ENCODE measurements at regions not wholly inside any gene's neighbourhood (a gene's known extent, or its start where the extent isn't known, plus 50 kb on each side); places are given as distances from the start of the nearest gene placed in this dataset.

DNA sequence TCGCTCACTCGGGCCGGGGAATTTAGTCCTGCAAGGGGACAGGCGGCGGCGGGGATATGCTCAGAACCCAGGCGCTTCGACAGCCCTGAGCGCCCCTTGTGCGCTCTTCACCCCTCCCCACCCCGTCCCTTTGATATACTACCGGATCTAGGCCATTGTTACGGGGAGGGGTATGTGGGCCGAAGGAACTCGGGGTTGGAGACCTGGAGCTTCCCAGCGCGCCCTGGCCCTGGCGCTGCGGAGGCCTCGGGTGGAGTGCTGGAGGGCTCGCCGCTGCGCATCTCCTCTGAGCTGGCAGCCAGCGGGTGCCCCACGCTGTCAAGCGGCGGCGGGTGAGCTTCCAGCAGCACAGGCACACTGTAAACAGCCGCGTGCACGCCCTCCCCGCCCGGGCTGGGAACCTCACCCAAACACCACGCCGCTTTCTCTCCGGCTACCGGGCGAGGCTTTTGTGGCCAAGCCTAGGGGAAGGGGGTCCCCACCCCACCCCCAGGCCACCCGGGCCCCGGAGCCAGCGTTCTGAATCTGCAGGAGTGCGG, 54.5 kb upstream of the BCOR start:
- Histone ChIP-seq H3K36me3 (ENCODE audit: control insufficient read depth in 3 of 3, insufficient read depth in 2 of 3, low read depth in 1 of 3, low read length in 3 of 3) (no peaks in the 10 kb centered on the region), H3K4me1 (ENCODE audit: control insufficient read depth in 3 of 3, insufficient read depth in 2 of 3, low read depth in 1 of 3, low read length in 2 of 3) (peaks cover 0 to 24% (median 0%) of the 10 kb centered on the region in 3 donors), H3K4me3 (ENCODE audit: low read depth in 1 of 3, low read length in 3 of 3) (peak overlapping the region; percentile 7 to 46 (median 34)), H3K9me3 (ENCODE audit: control insufficient read depth in 2 of 2, insufficient read depth in 1 of 2, low read depth in 1 of 2, low read length in 1 of 2) (no peaks in the 10 kb centered on the region), H3K27me3 (ENCODE audit: control insufficient read depth in 3 of 3, insufficient read depth in 3 of 3, low read length in 3 of 3) (peaks cover 0 to 34% (median 10%) of the 10 kb centered on the region in 3 donors), H3K27ac (ENCODE audit: low read depth in 1 of 3, low read length in 2 of 3) (peak overlapping the region in 1 of 3 donors; percentile 54)
- WGBS, 3 donors: 19 to 27% (median 25%) methylated on average over 21 to 42 of the region's 42 CpGs
- FAIRE-seq (no peak), DNase-seq (no peak)

DNA sequence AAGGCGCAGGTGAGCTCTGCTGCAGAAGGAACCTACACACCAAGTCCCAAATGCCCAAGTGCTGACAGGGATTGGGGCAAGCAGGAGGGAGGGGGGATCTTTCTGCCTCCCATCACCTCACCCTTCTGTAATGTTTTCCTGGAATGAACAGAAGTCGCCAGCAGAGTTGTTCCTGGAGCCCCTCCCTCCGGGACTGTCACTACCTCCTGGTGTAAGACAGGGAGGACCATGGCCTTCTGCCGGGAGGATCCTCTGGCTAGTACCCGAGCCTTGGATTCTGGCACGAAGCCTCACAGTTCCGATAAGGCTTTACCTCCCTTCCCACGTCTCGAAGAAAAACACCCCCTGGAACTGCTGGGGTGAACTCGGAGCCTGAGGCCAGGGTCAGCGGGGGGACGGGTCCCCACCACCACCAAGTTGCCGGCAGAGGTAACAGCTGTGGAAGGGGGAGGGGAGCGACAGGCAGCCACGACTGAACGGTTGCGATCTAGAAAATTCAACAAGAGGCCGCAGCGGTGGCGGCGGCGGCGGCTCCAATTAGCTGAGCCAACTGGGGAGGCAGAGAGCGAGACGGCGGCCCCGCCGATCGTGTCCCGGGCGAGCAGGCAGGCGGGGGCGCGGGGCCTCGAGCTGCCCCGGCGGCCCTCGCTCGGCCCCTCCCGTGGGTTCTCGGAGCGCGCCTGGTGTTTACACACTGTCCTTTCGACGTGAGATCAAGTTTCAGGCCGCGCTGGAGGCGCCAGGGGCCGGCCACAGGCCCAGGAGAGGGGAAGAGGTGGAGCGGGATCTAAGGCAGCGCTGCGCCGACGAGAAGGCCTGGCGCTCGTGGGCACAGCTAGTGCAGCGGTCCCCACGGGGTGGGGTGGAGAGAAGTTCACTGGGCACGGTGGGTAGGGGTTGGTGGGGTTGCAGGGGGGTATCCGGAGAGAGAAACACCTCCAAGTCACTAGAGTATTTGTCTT, 53.7 kb upstream of the BCOR start:
- Histone ChIP-seq H3K27ac (ENCODE audit: low read depth in 1 of 3, low read length in 2 of 3) (no peak overlapping the region), H3K4me3 (ENCODE audit: low read depth in 1 of 3, low read length in 3 of 3) (peak overlapping the region in 1 of 3 donors; percentile 34), H3K36me3 (ENCODE audit: control insufficient read depth in 3 of 3, insufficient read depth in 2 of 3, low read depth in 1 of 3, low read length in 3 of 3) (no peaks in the 10 kb centered on the region), H3K9me3 (ENCODE audit: control insufficient read depth in 2 of 2, insufficient read depth in 1 of 2, low read depth in 1 of 2, low read length in 1 of 2) (no peaks in the 10 kb centered on the region), H3K4me1 (ENCODE audit: control insufficient read depth in 3 of 3, insufficient read depth in 2 of 3, low read depth in 1 of 3, low read length in 2 of 3) (peaks cover 0 to 29% (median 0%) of the 10 kb centered on the region in 3 donors), H3K27me3 (ENCODE audit: control insufficient read depth in 3 of 3, insufficient read depth in 3 of 3, low read length in 3 of 3) (peaks cover 0 to 41% (median 10%) of the 10 kb centered on the region in 3 donors)
- DNase-seq (peak in 1 of 2 donors; percentile 44), FAIRE-seq (no peak)
- 24 to 59% (median 55%) methylated on average over 26 to 60 of the region's 60 CpGs for WGBS, 3 donors

DNA sequence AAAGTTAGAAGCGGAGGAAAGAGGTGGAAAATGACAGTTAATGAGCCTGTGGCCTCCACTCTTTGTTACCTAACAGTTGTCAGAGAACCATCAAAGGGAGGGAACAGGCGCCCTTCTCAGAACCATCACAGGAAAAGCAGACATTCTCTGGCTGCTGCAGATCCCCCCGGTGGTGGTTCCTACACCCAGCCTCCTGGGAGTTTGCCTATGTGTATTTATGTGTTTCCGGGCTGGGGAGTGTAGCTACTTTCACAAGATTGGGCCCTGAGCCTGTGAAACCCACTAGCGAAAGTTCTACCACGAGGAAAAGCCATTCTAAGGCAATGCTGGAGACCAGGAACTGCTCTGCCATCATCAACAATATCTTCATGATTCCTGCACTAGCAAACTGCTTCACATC, 52.7 kb upstream of the BCOR start:
- no peak for DNase-seq
- Histone ChIP-seq H3K27me3 (ENCODE audit: control insufficient read depth in 3 of 3, insufficient read depth in 3 of 3, low read length in 3 of 3) (peaks cover 0 to 43% (median 10%) of the 10 kb centered on the region in 3 donors), H3K27ac (ENCODE audit: low read depth in 1 of 3, low read length in 2 of 3) (no peak overlapping the region), H3K9me3 (ENCODE audit: control insufficient read depth in 2 of 2, insufficient read depth in 1 of 2, low read depth in 1 of 2, low read length in 1 of 2) (no peaks in the 10 kb centered on the region), H3K36me3 (ENCODE audit: control insufficient read depth in 3 of 3, insufficient read depth in 2 of 3, low read depth in 1 of 3, low read length in 3 of 3) (no peaks in the 10 kb centered on the region), H3K4me3 (ENCODE audit: low read depth in 1 of 3, low read length in 3 of 3) (no peak overlapping the region), H3K4me1 (ENCODE audit: control insufficient read depth in 3 of 3, insufficient read depth in 2 of 3, low read depth in 1 of 3, low read length in 2 of 3) (peaks cover 0 to 33% (median 0%) of the 10 kb centered on the region in 3 donors)
- 44 to 92% (median 77%) methylated on average over 5 to 6 of the region's 6 CpGs for WGBS, 3 donors
- FAIRE-seq: no peak

DNA sequence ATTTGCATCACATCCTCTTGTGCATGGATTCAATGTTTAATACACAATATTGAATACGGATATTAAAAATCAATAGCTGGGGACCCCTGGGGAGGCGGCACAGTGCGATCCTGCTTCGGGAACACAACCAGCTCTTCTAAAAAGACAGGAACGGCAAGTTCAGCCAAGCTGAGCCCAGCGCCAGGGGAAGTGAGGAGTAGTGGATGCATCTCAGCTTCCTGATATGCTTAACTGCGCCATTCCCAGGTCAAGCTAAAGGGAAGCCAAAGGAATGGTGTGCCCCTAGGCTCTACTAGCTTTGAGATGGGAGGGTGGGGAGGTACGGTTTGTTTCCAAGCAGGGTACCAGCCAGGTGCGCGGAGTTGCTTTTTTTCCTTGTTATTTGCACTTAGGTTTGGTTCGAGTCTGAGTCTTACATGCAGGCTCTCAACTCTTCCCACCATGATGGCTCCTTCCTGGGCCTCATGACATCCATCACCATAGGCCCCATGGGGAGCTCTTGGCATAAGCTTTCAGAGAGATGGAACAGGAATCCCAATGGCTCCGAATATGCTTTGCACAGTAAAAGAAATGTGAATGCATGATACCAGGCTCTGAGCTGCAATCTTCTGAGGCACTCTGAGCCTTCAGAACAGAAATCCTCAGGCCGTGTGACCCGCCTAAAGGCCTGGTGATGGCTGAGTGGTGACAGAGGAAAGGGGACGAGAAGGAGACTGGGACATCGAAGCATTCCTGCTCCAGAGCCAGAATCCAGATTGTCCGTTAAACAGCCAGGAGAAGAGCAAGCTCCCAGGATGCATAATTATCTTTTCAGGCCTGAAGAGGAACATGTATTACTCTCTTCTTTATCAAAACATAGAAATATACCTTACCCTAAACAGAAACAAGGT, 51.8 kb upstream of the BCOR start:
- no peaks in the 10 kb centered on the region for H3K36me3 ChIP-seq (ENCODE audit: control insufficient read depth in 3 of 3, insufficient read depth in 2 of 3, low read depth in 1 of 3, low read length in 3 of 3)
- DNase-seq (no peak), FAIRE-seq (no peak)
- no peak overlapping the region for H3K27ac ChIP-seq (ENCODE audit: low read depth in 1 of 3, low read length in 2 of 3)
- no peaks in the 10 kb centered on the region for H3K9me3 ChIP-seq (ENCODE audit: control insufficient read depth in 2 of 2, insufficient read depth in 1 of 2, low read depth in 1 of 2, low read length in 1 of 2)
- peaks cover 0 to 41% (median 0%) of the 10 kb centered on the region in 3 donors for H3K4me1 ChIP-seq (ENCODE audit: control insufficient read depth in 3 of 3, insufficient read depth in 2 of 3, low read depth in 1 of 3, low read length in 2 of 3)
- peaks cover 0 to 51% (median 8%) of the 10 kb centered on the region in 3 donors for H3K27me3 ChIP-seq (ENCODE audit: control insufficient read depth in 3 of 3, insufficient read depth in 3 of 3, low read length in 3 of 3)
- 47 to 78% (median 72%) methylated on average over 17 of the region's 17 CpGs for WGBS, 3 donors
- H3K4me3 ChIP-seq (ENCODE audit: low read depth in 1 of 3, low read length in 3 of 3): no peak overlapping the region

DNA sequence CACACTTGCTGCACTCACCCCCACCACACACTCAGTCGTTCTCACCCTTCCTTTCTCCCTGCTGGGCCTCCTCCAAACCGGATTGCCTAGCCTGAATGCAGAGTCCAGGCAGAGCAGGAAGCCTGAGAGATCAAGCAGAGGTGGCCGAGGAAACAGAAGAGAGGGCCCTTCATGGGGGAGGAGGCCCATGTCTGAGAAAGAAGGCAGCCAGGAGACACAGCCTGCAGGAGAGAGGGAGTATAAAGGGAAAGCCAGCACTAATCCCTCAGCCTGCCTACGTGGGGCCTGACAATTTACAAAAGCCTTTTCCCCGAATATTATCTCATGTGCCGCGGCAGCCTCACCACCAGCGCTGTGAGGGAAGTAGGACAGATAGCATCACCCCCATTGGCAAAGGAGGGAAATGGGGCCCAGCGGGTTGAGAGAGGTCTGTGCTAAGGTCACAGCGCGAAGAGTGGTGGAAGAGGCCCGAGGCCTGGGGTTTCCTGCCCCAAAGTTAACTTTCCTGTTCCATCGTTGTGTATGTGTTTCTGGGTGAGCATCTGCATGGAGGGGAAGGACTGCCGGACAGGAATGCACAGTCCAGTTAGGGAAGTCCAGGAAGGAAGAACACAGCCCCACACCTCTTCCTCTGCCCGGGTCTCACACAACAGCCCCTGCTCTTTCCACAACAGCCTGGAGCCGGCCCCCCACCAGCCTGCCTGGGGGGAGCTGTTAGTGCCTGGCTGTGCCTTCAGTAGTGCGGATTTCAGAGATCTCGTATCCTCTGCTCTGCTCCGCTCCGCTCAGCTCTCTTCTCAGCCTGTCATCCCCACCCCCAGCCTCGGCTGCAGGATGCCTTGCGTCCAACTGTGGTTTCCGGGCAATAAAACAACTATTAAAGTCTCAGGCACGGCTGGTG, 50.9 kb upstream of the BCOR start:
- H3K36me3 ChIP-seq (ENCODE audit: control insufficient read depth in 3 of 3, insufficient read depth in 2 of 3, low read depth in 1 of 3, low read length in 3 of 3): no peaks in the 10 kb centered on the region
- H3K4me1 ChIP-seq (ENCODE audit: control insufficient read depth in 3 of 3, insufficient read depth in 2 of 3, low read depth in 1 of 3, low read length in 2 of 3): peaks cover 0 to 41% (median 0%) of the 10 kb centered on the region in 3 donors
- DNase-seq (peak in 1 of 2 donors; percentile 54), FAIRE-seq (no peak)
- H3K9me3 ChIP-seq (ENCODE audit: control insufficient read depth in 2 of 2, insufficient read depth in 1 of 2, low read depth in 1 of 2, low read length in 1 of 2): no peaks in the 10 kb centered on the region
- peaks cover 0 to 52% (median 8%) of the 10 kb centered on the region in 3 donors for H3K27me3 ChIP-seq (ENCODE audit: control insufficient read depth in 3 of 3, insufficient read depth in 3 of 3, low read length in 3 of 3)
- WGBS, 3 donors: 19 to 52% (median 30%) methylated on average over 22 to 24 of the region's 24 CpGs
- no peak overlapping the region for H3K4me3 ChIP-seq (ENCODE audit: low read depth in 1 of 3, low read length in 3 of 3)
- H3K27ac ChIP-seq (ENCODE audit: low read depth in 1 of 3, low read length in 2 of 3): no peak overlapping the region

DNA sequence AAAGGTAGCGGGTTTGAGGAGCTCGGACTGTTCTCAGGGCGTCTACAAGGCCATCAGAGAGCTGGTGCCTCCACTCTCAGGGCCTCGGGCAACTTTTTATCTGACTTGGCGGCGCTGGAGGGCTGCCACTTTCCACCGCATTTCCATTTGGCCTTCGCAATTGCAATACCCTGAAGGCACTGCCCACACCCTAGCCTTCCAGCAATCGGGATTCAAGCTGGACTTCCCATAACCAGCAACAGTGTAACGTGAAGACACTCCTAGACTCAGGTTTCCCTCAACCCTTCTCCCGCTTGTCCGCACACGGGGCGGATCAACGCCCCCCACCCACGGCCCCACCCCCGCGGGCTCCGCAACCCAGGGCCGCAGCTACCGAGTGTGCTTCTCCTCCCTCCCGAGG, 50.2 kb upstream of the BCOR start:
- no peak overlapping the region for H3K4me3 ChIP-seq (ENCODE audit: low read depth in 1 of 3, low read length in 3 of 3)
- DNase-seq: no peak
- FAIRE-seq: no peak
- 50 to 75% (median 66%) methylated on average over 19 to 22 of the region's 22 CpGs for WGBS, 3 donors
- peaks cover 0 to 49% (median 8%) of the 10 kb centered on the region in 3 donors for H3K27me3 ChIP-seq (ENCODE audit: control insufficient read depth in 3 of 3, insufficient read depth in 3 of 3, low read length in 3 of 3)
- peaks cover 0 to 34% (median 0%) of the 10 kb centered on the region in 3 donors for H3K4me1 ChIP-seq (ENCODE audit: control insufficient read depth in 3 of 3, insufficient read depth in 2 of 3, low read depth in 1 of 3, low read length in 2 of 3)
- no peaks in the 10 kb centered on the region for H3K36me3 ChIP-seq (ENCODE audit: control insufficient read depth in 3 of 3, insufficient read depth in 2 of 3, low read depth in 1 of 3, low read length in 3 of 3)
- no peak overlapping the region for H3K27ac ChIP-seq (ENCODE audit: low read depth in 1 of 3, low read length in 2 of 3)
- H3K9me3 ChIP-seq (ENCODE audit: control insufficient read depth in 2 of 2, insufficient read depth in 1 of 2, low read depth in 1 of 2, low read length in 1 of 2): peaks cover 0 to 1% of the 10 kb centered on the region in 2 donors
